ENCODE measurements at regions not wholly inside any gene's neighbourhood (a gene's known extent, or its start where the extent isn't known, plus 50 kb on each side); places are given as distances from the start of the nearest gene placed in this dataset.

- TF ChIP-seq CTCF (IDR thresholded peaks at IDR 0.05) (no peak), EP300 (IDR thresholded peaks at IDR 0.05) (no peak), POLR2A (IDR thresholded peaks at IDR 0.05) (no peak)
These were observed 386.5 kb downstream of the OLFM4 start for GRCh38 chr13:53415135-53415534.

Measured in upper lobe of left lung (tissue), 4 donors.